Calu3 (cell line): ENCODE measurements at regions not wholly inside any gene's neighbourhood (a gene's known extent, or its start where the extent isn't known, plus 50 kb on each side); places are given as distances from the start of the nearest gene placed in this dataset.

Experiments
- BruUV-seq: library from RNA; stranded (reverse); fragments of 400-500 nt; replicated peaks from 2 replicates; lab custom pipeline; 2021; lab: Mats Ljungman, UMichigan
- CTCF ChIA-PET: fragments of 300-600 bp; sonication (Branson Sonifier 250); formaldehyde crosslinking; loops from one replicate; lab custom pipeline; 2022; ENCODE audit warnings: antibody characterized with exemption; lab: Charles Lee
- DNase-seq: peaks from one replicate; pipeline ENCODE4 v3.0.0; 2022
- H3K27ac Mint-ChIP-seq: one replicate; pipeline ENCODE4 v1.8.0; 2022; ENCODE audit warnings: mixed read lengths; ENCODE audit not compliant: unreplicated experiment
- H3K27me3 Mint-ChIP-seq: one replicate; pipeline ENCODE4 v1.8.0; 2022; ENCODE audit warnings: mixed read lengths; ENCODE audit not compliant: unreplicated experiment
- H3K36me3 Mint-ChIP-seq: one replicate; pipeline ENCODE4 v1.8.0; 2022; ENCODE audit warnings: mild to moderate bottlenecking, moderate library complexity, mixed read lengths; ENCODE audit not compliant: insufficient read depth, unreplicated experiment
- H3K4me1 Mint-ChIP-seq: one replicate; pipeline ENCODE4 v1.8.0; 2022; ENCODE audit warnings: mild to moderate bottlenecking, low read depth, mixed read lengths; ENCODE audit not compliant: unreplicated experiment
- H3K4me3 Mint-ChIP-seq: one replicate; pipeline ENCODE4 v1.8.0; 2022; ENCODE audit warnings: mild to moderate bottlenecking, low read depth, moderate library complexity, mixed read lengths; ENCODE audit not compliant: unreplicated experiment
- H3K9me3 Mint-ChIP-seq: one replicate; pipeline ENCODE4 v1.8.0; 2022; ENCODE audit warnings: low read depth, mixed read lengths; ENCODE audit not compliant: unreplicated experiment
- intact Hi-C: fragments of 100-400 bp; cut with micrococcal nuclease; formaldehyde crosslinking; loops from one replicate; pipeline ENCODE4 v1.10.0; 2022; ENCODE audit not compliant: unreplicated experiment
- TF ChIP-seq, protein P1 (sequence below): fragments of 200-600 bp; IDR thresholded peaks from one replicate; pipeline ENCODE4 v1.8.0; 2022; ENCODE audit warnings: antibody characterized with exemption; ENCODE audit not compliant: unreplicated experiment

DNA sequence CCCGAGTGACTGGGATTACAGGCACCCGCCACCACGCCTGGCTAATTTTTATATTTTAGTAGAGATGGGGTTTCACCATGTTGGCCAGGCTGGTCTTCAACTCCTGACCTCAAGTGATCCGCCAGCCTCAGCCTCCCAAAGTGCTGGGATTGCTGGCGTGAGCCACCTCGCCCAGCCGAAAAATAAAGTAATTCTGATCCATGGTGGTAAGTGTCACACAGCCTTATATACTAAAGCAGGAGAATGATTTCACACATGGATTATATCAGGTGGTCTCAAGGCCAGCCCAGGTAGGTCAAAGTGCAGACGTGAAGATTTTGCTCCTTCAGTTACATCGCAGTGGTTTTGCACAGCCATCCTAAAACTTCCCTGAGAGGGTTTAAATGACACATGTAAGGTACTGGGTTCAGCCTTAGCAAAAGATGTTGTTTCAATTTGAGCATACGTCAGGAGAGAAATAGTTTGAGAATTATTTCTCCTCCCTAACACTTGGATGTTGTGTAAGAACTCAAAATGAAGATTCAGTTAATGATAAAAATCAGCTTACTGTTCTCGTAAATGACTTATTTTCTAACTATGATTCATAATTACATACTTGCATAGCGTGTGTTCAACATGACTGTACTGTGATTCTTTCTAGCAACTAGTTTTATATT, 93.0 kb upstream of the SLC39A10 start:
- no peaks in the 10 kb centered on the region for H3K27me3 Mint-ChIP-seq
- TF ChIP-seq, protein P1, sequence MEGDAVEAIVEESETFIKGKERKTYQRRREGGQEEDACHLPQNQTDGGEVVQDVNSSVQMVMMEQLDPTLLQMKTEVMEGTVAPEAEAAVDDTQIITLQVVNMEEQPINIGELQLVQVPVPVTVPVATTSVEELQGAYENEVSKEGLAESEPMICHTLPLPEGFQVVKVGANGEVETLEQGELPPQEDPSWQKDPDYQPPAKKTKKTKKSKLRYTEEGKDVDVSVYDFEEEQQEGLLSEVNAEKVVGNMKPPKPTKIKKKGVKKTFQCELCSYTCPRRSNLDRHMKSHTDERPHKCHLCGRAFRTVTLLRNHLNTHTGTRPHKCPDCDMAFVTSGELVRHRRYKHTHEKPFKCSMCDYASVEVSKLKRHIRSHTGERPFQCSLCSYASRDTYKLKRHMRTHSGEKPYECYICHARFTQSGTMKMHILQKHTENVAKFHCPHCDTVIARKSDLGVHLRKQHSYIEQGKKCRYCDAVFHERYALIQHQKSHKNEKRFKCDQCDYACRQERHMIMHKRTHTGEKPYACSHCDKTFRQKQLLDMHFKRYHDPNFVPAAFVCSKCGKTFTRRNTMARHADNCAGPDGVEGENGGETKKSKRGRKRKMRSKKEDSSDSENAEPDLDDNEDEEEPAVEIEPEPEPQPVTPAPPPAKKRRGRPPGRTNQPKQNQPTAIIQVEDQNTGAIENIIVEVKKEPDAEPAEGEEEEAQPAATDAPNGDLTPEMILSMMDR = no peak
- BruUV-seq = no TSS peak
- H3K9me3 Mint-ChIP-seq = no peaks in the 10 kb centered on the region
- no peak overlapping the region for H3K4me3 Mint-ChIP-seq
- H3K27ac Mint-ChIP-seq = no peak overlapping the region
- intact Hi-C loops = no loop called here
- DNase-seq = no peak
- H3K4me1 Mint-ChIP-seq = peaks cover 24% of the 10 kb centered on the region
- H3K36me3 Mint-ChIP-seq = peaks cover 6% of the 10 kb centered on the region
- CTCF ChIA-PET = no interaction called here

DNA sequence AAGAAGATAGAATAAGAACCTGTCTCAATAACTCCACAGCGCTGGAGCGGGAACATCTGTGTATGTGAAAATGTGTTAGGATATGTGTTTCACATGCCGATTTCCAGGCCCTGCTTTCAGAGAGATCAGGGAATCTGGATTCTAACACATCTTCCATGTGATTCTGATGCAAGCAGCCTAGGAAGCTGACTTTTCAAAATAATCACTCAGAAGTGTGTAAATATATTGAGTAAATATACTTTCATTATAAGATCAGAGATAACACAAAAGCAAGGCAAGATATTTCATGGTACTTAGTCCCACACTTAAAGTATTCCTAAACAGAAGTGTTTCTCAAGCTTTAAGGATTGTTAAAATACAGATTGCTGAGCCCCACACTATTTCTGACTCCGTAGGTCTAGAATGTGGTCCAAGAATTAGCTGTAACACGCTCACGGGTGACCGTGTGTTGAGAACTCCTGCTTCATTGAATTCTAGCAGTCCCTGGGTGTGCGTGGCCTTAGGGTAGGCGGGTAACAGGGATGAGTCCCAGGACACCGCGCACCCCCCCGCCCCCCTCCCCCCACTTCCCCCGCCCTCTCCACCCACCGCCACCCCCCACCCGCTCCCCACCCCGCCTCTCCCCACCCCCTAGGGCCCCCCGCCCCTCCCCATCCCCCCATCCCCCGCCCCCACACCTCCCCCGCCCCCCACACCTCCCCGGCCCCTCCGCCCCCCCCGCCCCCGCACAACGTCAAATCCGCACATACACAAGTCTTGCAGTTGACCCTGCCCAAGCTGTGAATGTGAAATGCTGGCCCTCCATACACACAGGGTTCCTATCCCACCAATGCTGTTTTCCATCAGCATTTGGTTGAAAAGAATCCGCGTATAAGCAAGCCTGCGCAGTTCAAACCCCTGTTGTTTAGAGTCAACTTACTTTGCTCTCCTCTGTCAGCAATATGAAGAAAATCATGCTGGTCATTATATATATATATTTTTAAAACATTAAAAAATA, 94.2 kb upstream of the SLC39A10 start:
- no peak overlapping the region for H3K27ac Mint-ChIP-seq
- DNase-seq = no peak
- CTCF ChIA-PET = no interaction called here
- H3K9me3 Mint-ChIP-seq = no peaks in the 10 kb centered on the region
- H3K4me1 Mint-ChIP-seq = peaks cover 24% of the 10 kb centered on the region
- no peak overlapping the region for H3K4me3 Mint-ChIP-seq
- intact Hi-C loops = no loop called here
- BruUV-seq = no TSS peak
- peaks cover 6% of the 10 kb centered on the region for H3K36me3 Mint-ChIP-seq
- no peaks in the 10 kb centered on the region for H3K27me3 Mint-ChIP-seq
- TF ChIP-seq, protein P1 = no peak

DNA sequence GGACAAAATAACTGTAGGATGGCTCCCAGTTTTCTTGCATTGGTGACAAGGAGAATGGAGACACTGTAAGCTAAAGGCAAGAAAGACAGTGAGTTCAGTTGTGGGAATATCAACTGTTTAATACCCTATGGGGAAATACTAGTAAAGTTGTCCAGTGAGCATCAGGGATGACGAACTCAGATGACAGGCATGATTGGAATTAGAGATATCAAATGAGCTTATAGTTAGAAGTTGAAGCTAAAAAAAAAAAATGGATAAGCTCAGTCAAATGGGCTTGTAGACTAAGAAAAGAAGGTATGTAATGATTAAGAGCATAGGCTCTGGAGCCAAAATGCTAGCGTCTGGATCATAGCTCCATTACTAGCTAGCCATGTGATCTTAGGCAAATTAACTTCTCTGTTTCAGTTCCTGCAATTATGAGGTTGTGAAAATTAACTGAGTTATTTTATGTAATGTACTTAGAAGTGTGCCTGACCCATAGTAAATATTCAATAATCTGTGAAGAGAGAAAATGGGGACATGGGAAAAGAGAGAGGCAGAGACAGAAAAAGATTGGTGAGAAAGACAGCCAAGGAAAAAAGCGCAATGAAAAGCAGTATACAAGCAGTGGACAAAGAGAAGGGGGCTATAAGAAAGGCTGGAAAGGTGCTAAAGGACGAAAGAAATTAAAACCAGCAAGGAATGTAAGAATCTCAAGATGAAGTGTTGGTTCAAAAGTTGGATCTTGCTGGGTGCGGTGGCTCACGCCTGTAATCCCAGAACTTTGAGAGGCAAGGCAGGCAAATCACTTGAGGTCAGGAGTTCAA, 95.7 kb upstream of the SLC39A10 start:
- H3K27me3 Mint-ChIP-seq = no peaks in the 10 kb centered on the region
- BruUV-seq = no TSS peak
- CTCF ChIA-PET = interaction anchor here (0.6 to 1.7 kb wide), 6 partner anchors 9 to 1474 kb away, joined by 3 to 7 read pairs (median 4); partner anchors contain the start of gene SLC39A10
- no peaks in the 10 kb centered on the region for H3K9me3 Mint-ChIP-seq
- DNase-seq = no peak
- H3K36me3 Mint-ChIP-seq = peaks cover 6% of the 10 kb centered on the region
- peaks cover 24% of the 10 kb centered on the region for H3K4me1 Mint-ChIP-seq
- TF ChIP-seq, protein P1 = no peak
- no peak overlapping the region for H3K4me3 Mint-ChIP-seq
- intact Hi-C loops = no loop called here
- peak overlapping the region; percentile 15 for H3K27ac Mint-ChIP-seq
